ENCODE measurements at regions not wholly inside any gene's neighbourhood (a gene's known extent, or its start where the extent isn't known, plus 50 kb on each side); places are given as distances from the start of the nearest gene placed in this dataset.
A peak's percentile ranks its signal among the peaks of the same experiment; 100 is the strongest.

DNA sequence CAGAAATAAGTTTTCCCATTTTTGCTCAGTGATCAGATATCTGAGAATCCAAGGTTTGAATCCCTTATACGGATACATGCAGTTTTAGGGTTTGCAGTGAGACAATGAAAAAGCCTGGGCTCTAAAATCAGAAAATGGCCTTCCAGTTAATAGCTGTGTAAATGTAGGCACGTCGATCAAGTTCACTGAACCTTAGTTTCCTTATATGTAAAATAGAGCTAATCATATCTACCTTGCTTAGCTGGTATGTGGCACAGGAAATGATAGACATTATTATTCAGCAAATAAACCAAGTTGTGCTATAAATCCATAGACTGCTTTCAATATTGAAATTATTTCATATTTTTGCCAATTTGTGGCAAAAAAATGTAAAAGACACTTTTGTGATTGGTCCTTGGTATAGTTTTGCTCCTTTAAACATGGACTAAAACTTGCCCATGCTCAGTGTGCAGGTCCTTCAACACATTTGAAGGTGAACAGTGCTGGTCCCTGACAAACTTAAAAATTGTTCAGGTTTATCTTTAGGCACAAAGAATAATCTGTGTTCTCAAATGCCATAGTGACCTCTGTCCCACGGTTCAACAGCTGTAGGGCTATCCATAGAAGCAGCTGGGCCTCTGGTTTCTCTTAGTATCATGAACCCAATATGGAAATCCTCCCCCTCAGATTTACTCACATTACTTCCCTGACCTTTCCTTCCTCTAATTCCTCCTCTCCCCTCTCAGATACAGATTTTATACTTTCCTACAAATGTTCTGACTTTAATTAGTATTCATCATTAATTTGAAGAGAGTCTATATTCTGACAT, 51.0 kb downstream of the CCDC54 start:
- DNase-seq: no peak

DNA sequence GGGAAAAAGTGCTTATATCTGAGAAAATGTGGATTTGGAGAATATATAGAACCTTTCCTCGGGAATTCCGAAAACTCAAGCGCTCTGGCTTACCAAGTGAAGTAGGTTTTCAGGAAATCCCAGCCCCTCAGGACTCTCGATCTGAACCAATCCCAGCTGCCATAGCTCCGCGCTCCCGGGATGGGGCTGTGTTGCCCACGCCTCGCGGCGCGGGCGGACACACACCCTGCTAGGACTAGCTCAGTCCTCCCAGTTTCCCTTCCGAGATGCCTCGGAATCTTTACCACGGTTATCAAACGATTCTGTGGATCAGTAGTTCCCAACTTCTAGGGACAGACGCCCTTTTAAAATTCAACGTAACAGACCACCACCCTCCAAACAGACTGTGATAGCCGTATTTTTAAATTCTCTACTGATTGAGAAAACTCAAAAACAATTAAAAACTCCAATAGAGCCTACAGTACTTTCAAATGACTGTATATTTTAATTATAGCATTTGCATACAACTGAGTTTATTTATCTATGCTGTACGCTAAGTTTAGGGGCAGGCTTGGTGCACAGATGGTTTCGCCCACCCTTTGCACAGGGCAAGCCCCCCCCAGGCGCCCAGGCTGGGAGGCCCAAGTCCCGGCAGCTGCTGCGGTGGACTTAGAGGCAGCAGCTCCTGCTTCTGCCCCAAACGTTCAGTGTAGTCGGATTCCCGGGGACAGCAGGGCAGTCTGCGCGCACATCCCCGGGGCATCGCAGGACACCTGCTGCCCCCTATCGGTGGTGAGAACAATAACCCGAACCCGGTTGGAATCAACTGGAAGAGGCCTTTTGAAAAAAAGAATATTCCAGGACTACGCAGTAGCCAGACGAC, 52.3 kb downstream of the CCDC54 start:
- peak; percentile 47 for DNase-seq

DNA sequence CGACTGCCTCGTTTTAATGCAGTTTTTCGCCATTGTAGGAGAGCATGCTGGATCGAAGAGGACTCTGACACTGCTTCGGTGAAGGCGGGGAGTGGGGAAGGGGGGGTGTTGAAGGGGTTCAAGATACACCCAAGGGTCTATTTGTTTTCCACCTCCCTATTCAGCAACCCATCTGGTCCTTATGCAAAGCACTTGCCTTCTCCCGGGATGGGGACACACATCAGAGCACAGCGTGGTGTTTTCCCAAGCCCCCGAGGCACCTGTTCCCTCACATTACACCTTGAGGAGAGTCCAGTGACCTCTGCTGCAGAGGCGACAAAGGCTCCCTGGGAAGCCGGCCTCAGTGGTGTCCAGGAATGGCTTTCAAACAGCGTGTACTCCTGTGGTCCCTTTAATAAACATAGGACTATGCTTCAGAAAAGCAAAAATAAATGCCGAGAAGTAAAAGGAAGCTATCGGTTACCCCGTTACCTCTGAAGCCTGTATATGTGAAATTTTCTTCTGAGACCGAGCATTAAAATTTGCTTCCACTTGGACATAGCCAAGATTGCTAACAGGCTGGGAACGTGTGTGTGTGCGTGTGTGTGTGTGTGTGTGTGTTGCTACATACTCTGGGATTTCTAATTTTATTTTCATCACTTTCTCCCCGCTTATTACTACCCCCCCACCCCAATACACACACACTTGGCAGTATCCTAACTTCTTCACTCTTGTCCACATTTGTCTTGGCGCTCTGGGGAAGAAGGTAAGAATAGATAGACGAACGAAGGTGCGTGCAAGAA, 53.2 kb downstream of the CCDC54 start:
- no peak for DNase-seq

DNA sequence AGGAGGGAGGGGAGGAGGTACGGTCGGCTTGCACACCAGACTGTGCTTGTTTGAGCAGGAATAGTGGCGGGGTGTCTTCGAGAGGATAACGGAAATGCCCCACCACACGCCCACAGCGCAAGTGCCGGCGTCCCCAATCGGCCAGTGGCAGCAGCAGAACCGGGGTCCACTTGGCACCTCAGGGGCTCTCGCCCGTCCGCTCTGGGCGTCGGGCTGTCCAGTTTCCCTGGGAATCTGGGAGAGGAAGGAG, 53.7 kb downstream of the CCDC54 start:
- DNase-seq: no peak

DNA sequence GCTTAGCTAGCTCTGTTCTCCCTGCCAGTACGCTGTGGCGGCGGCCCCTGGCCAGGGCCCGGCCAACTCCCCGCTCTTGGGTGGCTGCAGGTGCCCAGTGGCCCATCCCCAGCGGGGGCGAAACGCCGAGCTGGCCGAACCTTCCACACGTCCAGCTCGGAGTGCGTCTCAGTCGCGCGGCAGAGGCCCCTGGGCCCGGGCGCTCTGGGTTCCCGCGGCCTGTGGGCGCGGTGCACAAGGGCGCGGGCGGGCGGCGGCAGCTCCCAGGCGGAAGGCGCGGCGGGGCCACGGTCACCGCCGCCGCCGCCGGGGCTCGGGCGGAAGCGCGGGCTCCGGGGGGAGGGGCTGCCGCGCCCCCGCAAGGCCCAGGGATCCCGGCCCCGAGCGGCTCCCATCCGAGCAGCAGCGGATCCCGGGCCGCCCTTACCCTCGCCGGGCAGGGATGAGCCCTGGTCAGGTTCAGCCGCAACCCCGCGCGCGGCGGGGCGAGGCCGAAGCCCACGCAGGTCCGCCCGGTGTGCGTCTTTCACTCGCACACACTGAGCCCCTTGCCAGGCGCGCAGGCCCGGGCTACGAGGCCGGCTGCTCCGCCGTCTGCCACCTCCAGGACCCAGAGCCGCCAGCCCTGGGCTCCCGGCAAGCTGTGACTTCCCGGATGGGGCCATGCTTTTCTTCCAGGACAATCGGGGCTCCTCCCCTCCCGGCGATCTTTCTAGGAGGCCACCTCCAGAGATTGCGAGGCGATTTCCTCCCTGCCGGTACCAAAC, 54.2 kb downstream of the CCDC54 start:
- DNase-seq: no peak

- DNase-seq: no peak
These were observed 54.8 kb downstream of the CCDC54 start for GRCh38 chr3:107432013-107432515.

DNA sequence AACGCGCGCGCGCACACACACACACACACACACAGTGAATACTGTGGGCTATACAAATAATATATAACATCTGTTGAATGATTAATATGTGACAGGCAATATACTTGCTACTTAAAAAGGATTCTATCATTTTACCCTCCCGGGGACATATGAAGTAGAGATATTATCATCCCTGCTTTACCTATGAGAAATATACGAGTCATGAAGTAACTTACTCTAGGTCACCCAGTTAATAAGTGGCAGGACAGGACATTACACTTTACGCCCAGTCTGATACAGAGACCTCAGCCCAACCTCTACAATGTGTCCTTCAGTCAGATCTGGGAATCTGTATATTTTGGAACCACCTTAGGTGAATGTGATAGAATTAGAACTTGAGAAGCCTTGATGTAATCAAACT, 55.4 kb downstream of the CCDC54 start:
- DNase-seq: no peak

DNA sequence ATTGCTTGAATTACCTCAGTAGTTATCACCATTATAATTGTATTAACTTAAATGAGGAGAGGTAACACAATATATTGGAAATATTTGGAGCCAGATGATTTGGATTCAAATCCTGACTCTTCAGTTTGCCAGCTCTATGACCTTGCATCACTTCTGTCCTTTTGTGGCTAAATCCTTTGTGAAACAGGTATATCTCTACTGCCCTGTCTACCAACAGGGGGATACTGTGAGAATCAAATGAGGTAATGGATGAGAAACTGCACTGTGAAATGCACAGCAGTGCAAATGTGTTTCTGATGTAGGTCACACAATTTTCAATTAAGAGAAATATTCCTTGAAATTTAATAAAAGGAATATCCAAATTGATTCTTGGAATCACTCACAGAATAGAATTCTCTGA, 58.8 kb downstream of the CCDC54 start:
- no peak for DNase-seq

DNA sequence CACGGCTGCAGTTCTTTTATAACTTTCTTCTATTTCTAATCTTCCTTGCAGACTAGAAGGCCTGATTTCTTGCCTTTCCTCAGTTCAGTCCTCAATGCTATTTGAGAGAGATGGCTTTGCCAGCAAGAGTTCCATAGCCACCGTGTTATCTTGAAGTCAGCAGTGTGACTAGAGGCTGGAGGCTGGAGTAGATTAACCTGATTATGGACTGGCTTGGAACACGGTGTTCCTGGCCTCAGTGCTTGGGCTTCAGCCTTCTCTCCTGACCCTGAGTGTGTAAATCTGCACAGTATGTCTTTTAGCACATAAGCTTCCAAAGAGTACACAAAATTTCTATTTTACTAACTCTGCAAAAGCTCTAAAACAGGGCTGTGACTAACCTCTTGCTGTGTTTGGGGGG, 61.4 kb downstream of the CCDC54 start:
- DNase-seq: no peak

DNA sequence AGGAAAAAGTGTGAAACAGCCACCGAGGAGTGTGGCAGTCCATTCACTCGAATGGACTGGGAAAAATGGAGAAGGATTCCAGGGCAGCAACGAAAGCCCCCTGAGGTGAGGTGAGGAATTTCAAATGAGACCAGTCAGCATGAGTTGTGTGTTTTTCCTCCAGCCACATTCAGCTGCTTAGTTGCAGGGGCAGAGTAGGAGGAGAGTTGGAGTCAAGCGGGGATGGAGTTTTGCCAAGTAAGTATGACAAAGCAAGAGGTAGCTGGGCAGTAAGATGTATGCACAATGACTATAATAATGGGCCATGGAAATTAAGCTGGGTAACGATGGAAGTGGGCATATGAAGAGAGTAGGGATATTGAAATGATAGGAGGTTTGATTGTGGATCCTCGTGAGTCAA, 64.4 kb downstream of the CCDC54 start:
- DNase-seq: no peak

DNA sequence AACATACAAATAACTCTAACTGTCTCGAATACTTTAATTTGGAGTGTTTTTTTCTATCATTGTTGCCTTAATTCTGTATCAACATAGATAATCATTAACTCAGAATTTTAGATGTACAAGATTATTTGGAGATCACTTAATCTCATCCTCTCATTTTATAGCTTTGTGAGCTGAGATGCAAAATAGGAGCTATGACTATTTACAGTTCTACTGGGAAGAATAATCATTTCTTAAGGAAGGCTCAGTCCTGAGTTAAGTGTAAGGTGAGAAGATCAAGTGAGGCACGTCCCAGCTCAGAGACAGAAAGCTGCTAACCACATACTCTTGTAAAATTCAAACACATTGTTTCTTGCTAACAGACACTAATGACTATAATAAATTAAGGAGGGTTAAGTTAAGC, 66.2 kb downstream of the CCDC54 start:
- DNase-seq: no peak

GRCh38 chr3:107446706-107447105, 69.5 kb downstream of the CCDC54 start:
- DNase-seq: no peak

DNA sequence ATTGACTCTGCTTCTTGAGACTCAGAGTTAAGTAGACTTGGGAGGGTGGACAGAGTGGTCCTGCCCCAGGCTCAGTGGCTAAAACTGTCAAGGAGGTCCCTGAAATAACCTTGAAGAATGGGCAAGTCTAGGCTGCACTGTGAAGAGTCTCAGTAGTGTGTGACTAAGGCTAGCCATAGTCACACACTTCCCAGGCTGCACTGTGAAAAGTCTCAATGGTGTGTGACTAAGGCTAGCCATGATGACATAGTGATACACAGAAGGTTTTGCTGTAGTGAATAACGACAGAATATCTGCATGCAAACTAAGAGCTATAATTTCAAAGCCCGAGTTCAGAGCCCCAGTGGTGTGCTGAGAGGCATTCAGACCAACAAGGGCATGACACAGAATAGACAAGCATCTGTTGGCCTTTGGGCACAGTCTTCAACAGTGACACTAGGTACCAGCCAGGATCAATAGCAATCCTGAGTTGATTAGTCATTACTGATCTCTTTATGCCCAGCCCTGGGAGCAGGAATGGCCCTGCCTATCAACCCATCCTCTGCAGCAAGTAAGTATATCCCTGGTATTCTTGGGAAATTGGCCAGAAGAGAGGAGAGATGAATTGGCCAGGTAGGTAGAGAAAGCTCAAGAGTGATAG, 72.4 kb upstream of the BBX start:
- no peak for DNase-seq

- no peak for DNase-seq
These were observed 70.3 kb upstream of the BBX start for GRCh38 chr3:107452436-107452835.

DNA sequence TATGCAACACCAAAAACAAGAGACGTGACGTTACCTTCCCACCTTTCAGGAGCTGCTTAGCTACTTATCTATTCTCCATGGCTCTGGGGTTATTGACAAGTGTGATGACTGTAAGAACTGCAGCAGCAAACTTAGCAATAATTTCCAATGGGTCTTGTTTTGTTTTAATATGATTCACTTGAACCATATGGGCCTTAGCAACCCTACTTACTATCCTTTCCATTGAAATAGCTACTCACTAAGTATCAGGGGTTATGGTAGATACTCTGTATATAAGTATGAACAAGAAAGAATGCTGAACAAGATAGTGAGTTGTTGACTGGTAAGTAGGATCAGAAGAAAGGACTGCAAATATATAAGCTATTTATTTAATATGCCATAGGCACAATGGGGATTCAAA, 69.3 kb upstream of the BBX start:
- no peak for DNase-seq

DNA sequence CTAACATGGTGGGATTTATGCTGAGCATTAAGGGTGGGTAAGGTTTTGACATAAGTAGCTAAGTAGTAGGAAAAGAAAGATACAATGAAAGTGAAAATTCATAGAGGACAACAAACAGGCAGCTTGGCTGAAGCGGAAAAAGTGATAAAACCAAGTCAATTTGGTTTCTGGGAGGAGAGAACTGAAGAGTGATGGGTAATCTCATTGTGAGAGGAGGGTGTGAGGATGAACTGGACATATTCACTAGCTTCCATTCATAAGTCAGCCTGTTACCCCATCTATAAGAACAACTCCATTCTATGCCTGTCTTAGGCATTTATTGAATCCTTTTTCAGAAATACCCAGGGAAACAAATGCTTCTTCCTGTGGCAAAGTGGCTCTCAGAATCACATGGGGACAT, 67.1 kb upstream of the BBX start:
- DNase-seq: no peak

DNA sequence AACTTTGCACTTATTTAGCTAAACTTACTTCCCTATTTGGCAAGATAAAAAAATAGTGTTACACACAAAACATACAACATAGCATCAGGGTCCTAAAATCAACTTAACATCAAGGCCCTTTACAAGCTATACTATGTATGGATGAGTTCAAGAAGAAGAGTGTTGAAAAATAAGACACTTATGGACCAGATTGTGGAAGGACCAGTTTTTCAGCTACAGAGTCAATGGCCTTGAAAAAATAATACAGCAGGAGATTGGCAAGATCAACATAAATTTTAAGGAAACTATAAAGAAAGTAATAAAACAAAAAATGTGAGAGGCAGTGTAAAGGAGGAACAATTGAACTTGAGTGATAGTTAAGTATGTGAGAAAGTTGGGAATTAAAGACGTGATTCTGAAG, 66.3 kb upstream of the BBX start:
- DNase-seq: no peak

- no peak for DNase-seq
These were observed 63.9 kb upstream of the BBX start for GRCh38 chr3:107458871-107459270.

- DNase-seq: no peak
These were observed 61.0 kb upstream of the BBX start for GRCh38 chr3:107461721-107462120.

DNA sequence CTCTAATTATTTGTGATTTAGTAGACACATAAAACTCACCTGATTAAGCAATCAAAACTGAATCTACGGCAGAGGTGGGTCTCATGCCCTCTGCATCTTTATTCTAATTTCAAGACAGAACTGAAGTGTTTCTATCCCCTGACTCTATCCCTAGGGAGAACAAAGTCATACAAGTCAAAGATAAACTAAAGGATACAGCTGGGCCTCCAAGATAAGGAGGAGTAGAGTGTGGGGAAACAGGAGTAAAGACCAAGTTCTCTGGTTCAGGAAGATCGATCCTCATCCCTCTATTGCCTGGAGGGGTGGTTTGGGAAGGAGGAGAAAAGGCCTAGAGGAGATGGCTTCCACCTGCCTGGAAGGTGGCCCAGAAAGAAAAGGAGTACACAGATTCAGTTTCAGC, 58.7 kb upstream of the BBX start:
- no peak for DNase-seq

GRCh38 chr3:107465064-107465631, 57.6 kb upstream of the BBX start:
- DNase-seq: no peak

- no peak for DNase-seq
These were observed 54.0 kb upstream of the BBX start for GRCh38 chr3:107468782-107469181.
